ENCODE measurements at regions not wholly inside any gene's neighbourhood (a gene's known extent, or its start where the extent isn't known, plus 50 kb on each side); places are given as distances from the start of the nearest gene placed in this dataset.

- Mint-ChIP-seq H3K36me3 (ENCODE audit: insufficient read depth in 1 of 3, low read depth in 3 of 3) (no peaks in the 10 kb centered on the region), H3K4me1 (no peaks in the 10 kb centered on the region), H3K9me3 (no peaks in the 10 kb centered on the region; a peak in 2 of 5 replicates), H3K27me3 (ENCODE audit: low read depth) (no peaks in the 10 kb centered on the region), H3K4me3 (no peak overlapping the region), H3K27ac (no peak overlapping the region)
- no peak overlapping the region for H3K27ac ChIP-seq (ENCODE audit: insufficient read length, low read depth, low read length)
- no peak overlapping the region for H3T11ph ChIP-seq (ENCODE audit: low read length)
- H3K4ac ChIP-seq (ENCODE audit: low read depth, low read length) = no peak overlapping the region
- no peak overlapping the region for H3K23ac ChIP-seq (ENCODE audit: insufficient read length, low read depth, low read length)
- no peak overlapping the region for H3K4me2 ChIP-seq (ENCODE audit: insufficient read depth, insufficient read length, low read length)
- no peak overlapping the region for H3K18ac ChIP-seq (ENCODE audit: insufficient read length, low read depth, low read length)
- no peaks in the 10 kb centered on the region for H3K27me3 ChIP-seq (ENCODE audit: insufficient read depth, low read length)
- H3K9ac ChIP-seq (ENCODE audit: extremely low read depth, insufficient read length, low read length) = no peak overlapping the region
- H2BK20ac ChIP-seq (ENCODE audit: low read depth, low read length, poor library complexity, severe bottlenecking) = no peak overlapping the region
- H3K14ac ChIP-seq (ENCODE audit: insufficient read depth, low read length) = no peak overlapping the region
- H3K79me2 ChIP-seq (ENCODE audit: insufficient read depth, low read length) = no peaks in the 10 kb centered on the region
- DNase-seq = no peak
- H2BK12ac ChIP-seq (ENCODE audit: insufficient read length, low read depth, low read length) = no peak overlapping the region
- no peak overlapping the region for H2BK15ac ChIP-seq (ENCODE audit: low read depth, low read length)
- no peak overlapping the region for H4K91ac ChIP-seq (ENCODE audit: insufficient read length, low read depth, low read length)
- H4K5ac ChIP-seq (ENCODE audit: insufficient read length, low read depth, low read length) = no peak overlapping the region
- H3K56ac ChIP-seq (ENCODE audit: insufficient read length, low read depth, low read length) = no peak overlapping the region
- TF ChIP-seq CTCF (conservative IDR thresholded peaks at IDR 0.05) = no peak
- no peaks in the 10 kb centered on the region for H3K79me1 ChIP-seq (ENCODE audit: insufficient read depth, low read depth, low read length, poor library complexity, severe bottlenecking)
- no peak overlapping the region for H2AFZ ChIP-seq (ENCODE audit: low read length)
- H4K8ac ChIP-seq (replicated peaks; ENCODE audit: insufficient read length, low read depth, low read length) = no peak overlapping the region
- H3K23me2 ChIP-seq (ENCODE audit: insufficient read length, low read depth, low read length, poor library complexity, severe bottlenecking) = no peaks in the 10 kb centered on the region
- no peak overlapping the region for H2BK5ac ChIP-seq (ENCODE audit: insufficient read length, low read length)
- no peaks in the 10 kb centered on the region for H4K20me1 ChIP-seq (ENCODE audit: control insufficient read depth, insufficient read depth, insufficient read length)
- WGBS (ENCODE audit: extremely low coverage, insufficient read length, low lambda C conversion rate) = no CpG with 5 or more reads among the region's 1 CpG
- H2BK120ac ChIP-seq (ENCODE audit: low read depth, low read length, poor library complexity, severe bottlenecking) = no peak overlapping the region
- no peaks in the 10 kb centered on the region for H3K9me3 ChIP-seq (ENCODE audit: control insufficient read depth, low read depth, low read length)
- H3K4me1 ChIP-seq (ENCODE audit: insufficient read depth, low read length) = no peaks in the 10 kb centered on the region
- no peak overlapping the region for H2AK5ac ChIP-seq (ENCODE audit: insufficient read length, low read length)
Observed at GRCh38 chr9:80223897-80224296, 652.1 kb downstream of the TLE4 start.

Data from H9 (cell line).